ENCODE measurements at regions not wholly inside any gene's neighbourhood (a gene's known extent, or its start where the extent isn't known, plus 50 kb on each side); places are given as distances from the start of the nearest gene placed in this dataset.

DNA sequence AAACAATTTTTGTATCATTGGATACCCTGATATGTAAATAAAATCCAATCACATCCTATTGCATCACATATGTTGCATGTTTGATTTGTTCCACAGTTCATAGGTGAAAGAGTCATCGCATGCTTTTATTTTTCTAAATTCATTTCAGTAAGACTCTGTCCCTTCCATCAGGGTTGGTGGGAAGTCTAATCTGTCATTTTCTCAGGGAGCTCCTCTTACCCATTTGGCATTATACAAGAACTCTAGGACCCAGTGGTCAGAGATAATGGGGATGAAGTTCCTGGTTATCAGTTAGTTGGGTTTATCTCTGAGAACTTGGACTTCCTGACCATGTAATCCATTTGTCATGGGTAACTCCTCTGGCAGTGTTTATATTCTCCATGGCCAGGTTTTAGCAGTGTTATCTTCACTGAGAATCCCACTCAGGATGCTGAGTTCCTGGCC lies 227.1 kb upstream of the JADE1 start:
- ChIA-PET POLR2A (no interaction called here), CTCF (ENCODE audit: unreplicated experiment) (no interaction called here)
- DNase-seq (ENCODE audit: low spot score), result no peak
- no peaks in the 10 kb centered on the region for H3K9me3 ChIP-seq (ENCODE audit: low read length)
- no peak overlapping the region for H3K4me2 ChIP-seq (ENCODE audit: low read length)
- intact Hi-C loops (cut with micrococcal nuclease; ENCODE audit: unreplicated experiment), result no loop called here
- H3K4me1 ChIP-seq (ENCODE audit: insufficient read depth, low read length, poor library complexity, severe bottlenecking), result no peaks in the 10 kb centered on the region
- TF ChIP-seq, protein P1, sequence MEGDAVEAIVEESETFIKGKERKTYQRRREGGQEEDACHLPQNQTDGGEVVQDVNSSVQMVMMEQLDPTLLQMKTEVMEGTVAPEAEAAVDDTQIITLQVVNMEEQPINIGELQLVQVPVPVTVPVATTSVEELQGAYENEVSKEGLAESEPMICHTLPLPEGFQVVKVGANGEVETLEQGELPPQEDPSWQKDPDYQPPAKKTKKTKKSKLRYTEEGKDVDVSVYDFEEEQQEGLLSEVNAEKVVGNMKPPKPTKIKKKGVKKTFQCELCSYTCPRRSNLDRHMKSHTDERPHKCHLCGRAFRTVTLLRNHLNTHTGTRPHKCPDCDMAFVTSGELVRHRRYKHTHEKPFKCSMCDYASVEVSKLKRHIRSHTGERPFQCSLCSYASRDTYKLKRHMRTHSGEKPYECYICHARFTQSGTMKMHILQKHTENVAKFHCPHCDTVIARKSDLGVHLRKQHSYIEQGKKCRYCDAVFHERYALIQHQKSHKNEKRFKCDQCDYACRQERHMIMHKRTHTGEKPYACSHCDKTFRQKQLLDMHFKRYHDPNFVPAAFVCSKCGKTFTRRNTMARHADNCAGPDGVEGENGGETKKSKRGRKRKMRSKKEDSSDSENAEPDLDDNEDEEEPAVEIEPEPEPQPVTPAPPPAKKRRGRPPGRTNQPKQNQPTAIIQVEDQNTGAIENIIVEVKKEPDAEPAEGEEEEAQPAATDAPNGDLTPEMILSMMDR (conservative IDR thresholded peaks at IDR 0.05; ENCODE audit: low read length), result no peak
- TF ChIP-seq EZH2phosphoT487 (IDR thresholded peaks at IDR 0.05; ENCODE audit: borderline replicate concordance, low read depth, low read length), result no peak
- no peak overlapping the region for H3K4me3 ChIP-seq (ENCODE audit: low read depth, low read length, poor library complexity, severe bottlenecking)
- H3K27ac ChIP-seq (ENCODE audit: low read depth, low read length, poor library complexity, severe bottlenecking), result no peak overlapping the region
- no peaks in the 10 kb centered on the region for H4K20me1 ChIP-seq (ENCODE audit: insufficient read depth, low read length)
- no peaks in the 10 kb centered on the region for H3K36me3 ChIP-seq (ENCODE audit: insufficient read depth, low read length)
- no peak overlapping the region for H2AFZ ChIP-seq (ENCODE audit: low read length)
- no TSS peak for BruUV-seq (replicated peaks)
- H3K9me2 ChIP-seq (ENCODE audit: insufficient read depth, low read length), result no peaks in the 10 kb centered on the region
- H3K79me2 ChIP-seq (ENCODE audit: insufficient read depth, low read depth, low read length), result no peaks in the 10 kb centered on the region

DNA sequence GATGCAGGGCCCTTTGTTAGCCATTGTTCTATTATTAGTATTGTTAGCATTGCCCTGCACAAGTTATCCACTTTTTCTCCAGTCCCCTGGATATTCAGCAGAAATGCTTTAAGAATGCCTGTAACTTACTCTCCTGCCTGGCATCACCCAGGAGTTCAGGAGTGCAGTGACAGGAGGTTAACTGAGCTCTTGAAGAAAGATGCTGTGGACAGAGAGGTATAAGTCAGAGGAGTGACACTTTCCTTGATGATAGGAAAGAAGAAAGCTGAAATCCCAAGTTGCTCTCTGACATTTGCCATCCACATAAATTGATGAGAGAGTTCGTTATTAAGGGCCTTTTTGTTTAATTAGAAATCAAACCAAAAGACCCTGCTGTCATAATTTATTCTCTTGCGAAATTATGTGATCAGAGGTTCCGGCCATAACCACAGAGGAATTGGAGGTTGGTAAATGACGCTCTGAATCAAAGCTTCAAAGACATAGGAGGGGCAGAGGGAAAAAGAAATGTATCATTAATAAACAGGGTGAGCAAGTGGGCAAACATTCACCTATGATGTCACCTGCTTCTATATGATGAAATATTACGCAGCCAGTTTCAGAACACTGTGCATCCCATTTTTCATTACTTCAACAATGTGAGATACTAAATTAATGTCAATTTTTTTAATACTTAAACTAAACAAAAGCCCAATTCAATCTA lies 230.2 kb upstream of the JADE1 start:
- Histone ChIP-seq H3K4me1 (ENCODE audit: insufficient read depth, low read length, poor library complexity, severe bottlenecking) (no peaks in the 10 kb centered on the region), H3K36me3 (ENCODE audit: insufficient read depth, low read length) (no peaks in the 10 kb centered on the region), H3K79me2 (ENCODE audit: insufficient read depth, low read depth, low read length) (no peaks in the 10 kb centered on the region), H3K4me2 (ENCODE audit: low read length) (no peak overlapping the region), H3K4me3 (ENCODE audit: low read depth, low read length, poor library complexity, severe bottlenecking) (no peak overlapping the region), H4K20me1 (ENCODE audit: insufficient read depth, low read length) (no peaks in the 10 kb centered on the region), H3K9me3 (ENCODE audit: low read length) (no peaks in the 10 kb centered on the region), H3K27ac (ENCODE audit: low read depth, low read length, poor library complexity, severe bottlenecking) (no peak overlapping the region), H3K9me2 (ENCODE audit: insufficient read depth, low read length) (no peaks in the 10 kb centered on the region), H2AFZ (ENCODE audit: low read length) (no peak overlapping the region)
- ChIA-PET CTCF (ENCODE audit: unreplicated experiment) (no interaction called here), POLR2A (interaction anchor here (1.0 kb wide), 1 partner anchor 12 kb away, joined by 3 read pairs; no protein-coding TSS in a partner anchor)
- TF ChIP-seq, protein P1 (conservative IDR thresholded peaks at IDR 0.05; ENCODE audit: low read length), result no peak
- TF ChIP-seq EZH2phosphoT487 (IDR thresholded peaks at IDR 0.05; ENCODE audit: borderline replicate concordance, low read depth, low read length), result no peak
- intact Hi-C loops (cut with micrococcal nuclease; ENCODE audit: unreplicated experiment), result loop anchor here (10.0 kb wide), 1 partner anchor 95 kb away; no protein-coding TSS in a partner anchor
- BruUV-seq (replicated peaks), result no TSS peak
- DNase-seq (ENCODE audit: low spot score), result no peak

DNA sequence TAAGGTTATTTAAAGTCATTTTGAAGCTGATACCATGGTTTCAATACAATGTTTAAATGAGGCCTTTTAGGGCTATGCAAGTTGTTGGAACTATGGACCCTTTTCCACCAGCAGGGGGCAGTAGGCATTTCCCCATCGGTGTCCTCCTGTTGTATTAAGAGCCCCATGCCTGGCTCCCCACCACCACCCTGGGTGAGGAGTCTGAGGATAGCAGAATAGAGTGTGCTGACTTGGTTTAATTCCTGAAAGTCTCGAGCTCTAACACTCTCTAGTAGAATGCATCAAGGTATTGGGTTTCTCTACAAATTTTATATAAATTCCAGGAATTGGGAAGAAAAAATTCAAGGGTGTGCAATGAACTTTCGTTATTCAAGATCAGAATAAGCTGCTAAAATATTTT lies 234.8 kb upstream of the JADE1 start:
- Histone ChIP-seq H3K4me1 (ENCODE audit: insufficient read depth, low read length, poor library complexity, severe bottlenecking) (no peaks in the 10 kb centered on the region), H3K27ac (ENCODE audit: low read depth, low read length, poor library complexity, severe bottlenecking) (no peak overlapping the region), H4K20me1 (ENCODE audit: insufficient read depth, low read length) (no peaks in the 10 kb centered on the region), H3K79me2 (ENCODE audit: insufficient read depth, low read depth, low read length) (no peaks in the 10 kb centered on the region), H3K36me3 (ENCODE audit: insufficient read depth, low read length) (no peaks in the 10 kb centered on the region), H2AFZ (ENCODE audit: low read length) (no peak overlapping the region), H3K4me2 (ENCODE audit: low read length) (no peak overlapping the region), H3K9me2 (ENCODE audit: insufficient read depth, low read length) (no peaks in the 10 kb centered on the region), H3K9me3 (ENCODE audit: low read length) (no peaks in the 10 kb centered on the region), H3K4me3 (ENCODE audit: low read depth, low read length, poor library complexity, severe bottlenecking) (no peak overlapping the region)
- intact Hi-C loops (cut with micrococcal nuclease; ENCODE audit: unreplicated experiment), result loop anchor here (1.0 to 10.0 kb wide), 3 partner anchors 100 to 288 kb away; partner anchors contain the start of gene JADE1
- no peak for TF ChIP-seq EZH2phosphoT487 (IDR thresholded peaks at IDR 0.05; ENCODE audit: borderline replicate concordance, low read depth, low read length)
- TF ChIP-seq, protein P1 (conservative IDR thresholded peaks at IDR 0.05; ENCODE audit: low read length), result peak; percentile 89
- DNase-seq (ENCODE audit: low spot score), result peak; percentile 74
- no TSS peak for BruUV-seq (replicated peaks)
- POLR2A ChIA-PET, result interaction anchor here (0.6 to 1.4 kb wide), 4 partner anchors 11 to 1214 kb away, joined by 3 to 4 read pairs (median 3); no protein-coding TSS in a partner anchor
- CTCF ChIA-PET (ENCODE audit: unreplicated experiment), result no interaction called here
